ENCODE measurements at regions not wholly inside any gene's neighbourhood (a gene's known extent, or its start where the extent isn't known, plus 50 kb on each side); places are given as distances from the start of the nearest gene placed in this dataset.

- TF ChIP-seq EZH2phosphoT487 (IDR thresholded peaks at IDR 0.05; ENCODE audit: unreplicated experiment) = no peak
- TF ChIP-seq, protein P1, sequence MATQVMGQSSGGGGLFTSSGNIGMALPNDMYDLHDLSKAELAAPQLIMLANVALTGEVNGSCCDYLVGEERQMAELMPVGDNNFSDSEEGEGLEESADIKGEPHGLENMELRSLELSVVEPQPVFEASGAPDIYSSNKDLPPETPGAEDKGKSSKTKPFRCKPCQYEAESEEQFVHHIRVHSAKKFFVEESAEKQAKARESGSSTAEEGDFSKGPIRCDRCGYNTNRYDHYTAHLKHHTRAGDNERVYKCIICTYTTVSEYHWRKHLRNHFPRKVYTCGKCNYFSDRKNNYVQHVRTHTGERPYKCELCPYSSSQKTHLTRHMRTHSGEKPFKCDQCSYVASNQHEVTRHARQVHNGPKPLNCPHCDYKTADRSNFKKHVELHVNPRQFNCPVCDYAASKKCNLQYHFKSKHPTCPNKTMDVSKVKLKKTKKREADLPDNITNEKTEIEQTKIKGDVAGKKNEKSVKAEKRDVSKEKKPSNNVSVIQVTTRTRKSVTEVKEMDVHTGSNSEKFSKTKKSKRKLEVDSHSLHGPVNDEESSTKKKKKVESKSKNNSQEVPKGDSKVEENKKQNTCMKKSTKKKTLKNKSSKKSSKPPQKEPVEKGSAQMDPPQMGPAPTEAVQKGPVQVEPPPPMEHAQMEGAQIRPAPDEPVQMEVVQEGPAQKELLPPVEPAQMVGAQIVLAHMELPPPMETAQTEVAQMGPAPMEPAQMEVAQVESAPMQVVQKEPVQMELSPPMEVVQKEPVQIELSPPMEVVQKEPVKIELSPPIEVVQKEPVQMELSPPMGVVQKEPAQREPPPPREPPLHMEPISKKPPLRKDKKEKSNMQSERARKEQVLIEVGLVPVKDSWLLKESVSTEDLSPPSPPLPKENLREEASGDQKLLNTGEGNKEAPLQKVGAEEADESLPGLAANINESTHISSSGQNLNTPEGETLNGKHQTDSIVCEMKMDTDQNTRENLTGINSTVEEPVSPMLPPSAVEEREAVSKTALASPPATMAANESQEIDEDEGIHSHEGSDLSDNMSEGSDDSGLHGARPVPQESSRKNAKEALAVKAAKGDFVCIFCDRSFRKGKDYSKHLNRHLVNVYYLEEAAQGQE (IDR thresholded peaks at IDR 0.05; ENCODE audit: unreplicated experiment) = no peak
- no peak for TF ChIP-seq STAT1 (IDR thresholded peaks at IDR 0.05; ENCODE audit: unreplicated experiment)
- TF ChIP-seq ETS1 (IDR thresholded peaks at IDR 0.05) = no peak
- TF ChIP-seq CTCF (conservative IDR thresholded peaks at IDR 0.05; ENCODE audit: low read depth in 2 of 2) = no peak
- TF ChIP-seq NANOG (IDR thresholded peaks at IDR 0.05; ENCODE audit: borderline replicate concordance) = no peak
- TF ChIP-seq, protein P2, sequence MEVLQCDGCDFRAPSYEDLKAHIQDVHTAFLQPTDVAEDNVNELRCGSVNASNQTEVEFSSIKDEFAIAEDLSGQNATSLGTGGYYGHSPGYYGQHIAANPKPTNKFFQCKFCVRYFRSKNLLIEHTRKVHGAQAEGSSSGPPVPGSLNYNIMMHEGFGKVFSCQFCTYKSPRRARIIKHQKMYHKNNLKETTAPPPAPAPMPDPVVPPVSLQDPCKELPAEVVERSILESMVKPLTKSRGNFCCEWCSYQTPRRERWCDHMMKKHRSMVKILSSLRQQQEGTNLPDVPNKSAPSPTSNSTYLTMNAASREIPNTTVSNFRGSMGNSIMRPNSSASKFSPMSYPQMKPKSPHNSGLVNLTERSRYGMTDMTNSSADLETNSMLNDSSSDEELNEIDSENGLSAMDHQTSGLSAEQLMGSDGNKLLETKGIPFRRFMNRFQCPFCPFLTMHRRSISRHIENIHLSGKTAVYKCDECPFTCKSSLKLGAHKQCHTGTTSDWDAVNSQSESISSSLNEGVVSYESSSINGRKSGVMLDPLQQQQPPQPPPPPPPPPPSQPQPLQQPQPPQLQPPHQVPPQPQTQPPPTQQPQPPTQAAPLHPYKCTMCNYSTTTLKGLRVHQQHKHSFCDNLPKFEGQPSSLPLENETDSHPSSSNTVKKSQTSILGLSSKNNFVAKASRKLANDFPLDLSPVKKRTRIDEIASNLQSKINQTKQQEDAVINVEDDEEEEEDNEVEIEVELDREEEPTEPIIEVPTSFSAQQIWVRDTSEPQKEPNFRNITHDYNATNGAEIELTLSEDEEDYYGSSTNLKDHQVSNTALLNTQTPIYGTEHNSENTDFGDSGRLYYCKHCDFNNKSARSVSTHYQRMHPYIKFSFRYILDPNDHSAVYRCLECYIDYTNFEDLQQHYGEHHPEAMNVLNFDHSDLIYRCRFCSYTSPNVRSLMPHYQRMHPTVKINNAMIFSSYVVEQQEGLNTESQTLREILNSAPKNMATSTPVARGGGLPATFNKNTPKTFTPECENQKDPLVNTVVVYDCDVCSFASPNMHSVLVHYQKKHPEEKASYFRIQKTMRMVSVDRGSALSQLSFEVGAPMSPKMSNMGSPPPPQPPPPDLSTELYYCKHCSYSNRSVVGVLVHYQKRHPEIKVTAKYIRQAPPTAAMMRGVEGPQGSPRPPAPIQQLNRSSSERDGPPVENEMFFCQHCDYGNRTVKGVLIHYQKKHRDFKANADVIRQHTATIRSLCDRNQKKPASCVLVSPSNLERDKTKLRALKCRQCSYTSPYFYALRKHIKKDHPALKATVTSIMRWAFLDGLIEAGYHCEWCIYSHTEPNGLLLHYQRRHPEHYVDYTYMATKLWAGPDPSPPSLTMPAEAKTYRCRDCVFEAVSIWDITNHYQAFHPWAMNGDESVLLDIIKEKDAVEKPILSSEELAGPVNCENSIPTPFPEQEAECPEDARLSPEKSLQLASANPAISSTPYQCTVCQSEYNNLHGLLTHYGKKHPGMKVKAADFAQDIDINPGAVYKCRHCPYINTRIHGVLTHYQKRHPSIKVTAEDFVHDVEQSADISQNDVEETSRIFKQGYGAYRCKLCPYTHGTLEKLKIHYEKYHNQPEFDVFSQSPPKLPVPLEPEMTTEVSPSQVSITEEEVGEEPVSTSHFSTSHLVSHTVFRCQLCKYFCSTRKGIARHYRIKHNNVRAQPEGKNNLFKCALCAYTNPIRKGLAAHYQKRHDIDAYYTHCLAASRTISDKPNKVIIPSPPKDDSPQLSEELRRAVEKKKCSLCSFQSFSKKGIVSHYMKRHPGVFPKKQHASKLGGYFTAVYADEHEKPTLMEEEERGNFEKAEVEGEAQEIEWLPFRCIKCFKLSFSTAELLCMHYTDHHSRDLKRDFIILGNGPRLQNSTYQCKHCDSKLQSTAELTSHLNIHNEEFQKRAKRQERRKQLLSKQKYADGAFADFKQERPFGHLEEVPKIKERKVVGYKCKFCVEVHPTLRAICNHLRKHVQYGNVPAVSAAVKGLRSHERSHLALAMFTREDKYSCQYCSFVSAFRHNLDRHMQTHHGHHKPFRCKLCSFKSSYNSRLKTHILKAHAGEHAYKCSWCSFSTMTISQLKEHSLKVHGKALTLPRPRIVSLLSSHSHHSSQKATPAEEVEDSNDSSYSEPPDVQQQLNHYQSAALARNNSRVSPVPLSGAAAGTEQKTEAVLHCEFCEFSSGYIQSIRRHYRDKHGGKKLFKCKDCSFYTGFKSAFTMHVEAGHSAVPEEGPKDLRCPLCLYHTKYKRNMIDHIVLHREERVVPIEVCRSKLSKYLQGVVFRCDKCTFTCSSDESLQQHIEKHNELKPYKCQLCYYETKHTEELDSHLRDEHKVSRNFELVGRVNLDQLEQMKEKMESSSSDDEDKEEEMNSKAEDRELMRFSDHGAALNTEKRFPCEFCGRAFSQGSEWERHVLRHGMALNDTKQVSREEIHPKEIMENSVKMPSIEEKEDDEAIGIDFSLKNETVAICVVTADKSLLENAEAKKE (CRISPR knock-in tag; IDR thresholded peaks at IDR 0.05) = no peak
- TF ChIP-seq EZH2 (IDR thresholded peaks at IDR 0.05; ENCODE audit: low read depth, unreplicated experiment) = no peak
- TF ChIP-seq POLR2AphosphoS5 (IDR thresholded peaks at IDR 0.05; ENCODE audit: low read depth) = no peak
- no peak for TF ChIP-seq JUNB (IDR thresholded peaks at IDR 0.05; ENCODE audit: unreplicated experiment)
- TF ChIP-seq CREB1 (CRISPR knock-in tag; IDR thresholded peaks at IDR 0.05; ENCODE audit: low read depth) = no peak
- no peak for TF ChIP-seq ZNF114 (CRISPR knock-in tag; IDR thresholded peaks at IDR 0.05)
- TF ChIP-seq ZNF331 (CRISPR knock-in tag; IDR thresholded peaks at IDR 0.05; ENCODE audit: low read depth) = no peak
- H4K20me1 ChIP-seq (replicated peaks; ENCODE audit: insufficient read depth) = no peaks in the 10 kb centered on the region
Measured at GRCh38 chr1:90650401-90650800, 66.7 kb downstream of the BARHL2 start.

More at GRCh38 chr1:90650401-90650800, 66.7 kb downstream of the BARHL2 start:
- Histone ChIP-seq H3K4me3 (no peak overlapping the region), H3K9me2 (ENCODE audit: insufficient read depth) (no peaks in the 10 kb centered on the region), H3K4me2 (no peak overlapping the region), H3K4me1 (ENCODE audit: insufficient read depth) (no peaks in the 10 kb centered on the region), H3K79me2 (replicated peaks; ENCODE audit: insufficient read depth) (no peaks in the 10 kb centered on the region), H3F3A (replicated peaks; ENCODE audit: low read depth) (no peaks in the 10 kb centered on the region), H3K36me3 (ENCODE audit: insufficient read depth) (no peaks in the 10 kb centered on the region), H2AFZ (peak overlapping the region; percentile 10; the same call in 1 of the 2 replicates), H3K27me3 (ENCODE audit: insufficient read depth) (no peaks in the 10 kb centered on the region), H3K27ac (ENCODE audit: low read depth) (no peak overlapping the region)
- H3K9me3 Mint-ChIP-seq = no peaks in the 10 kb centered on the region
- ATAC-seq (no peak), DNase-seq (ENCODE audit: low spot score) (no peak)
- H3K27me3 Mint-ChIP-seq (ENCODE audit: insufficient read depth, low read depth, poor library complexity) = no peaks in the 10 kb centered on the region
- H3K4me3 Mint-ChIP-seq = no peak overlapping the region
- H3K27ac Mint-ChIP-seq = no peak overlapping the region
- no peaks in the 10 kb centered on the region for H3K4me1 Mint-ChIP-seq
- H3K36me3 Mint-ChIP-seq (ENCODE audit: low read depth) = no peaks in the 10 kb centered on the region

Measured in GM23338 (cell line).